Vagina (tissue), 2 donors: ENCODE measurements at regions not wholly inside any gene's neighbourhood (a gene's known extent, or its start where the extent isn't known, plus 50 kb on each side); places are given as distances from the start of the nearest gene placed in this dataset.

ENCODE experiments used
- POLR2AphosphoS5 ChIP-seq, 2 donors: sonication (generic); formaldehyde crosslinking; IDR thresholded peaks; one replicate each; pipeline ENCODE4 v1.9.0; 2017; ENCODE audit warnings: antibody characterized with exemption in 2 of 2, mild to moderate bottlenecking in 2 of 2, low read depth in 1 of 2; ENCODE audit not compliant: insufficient read depth in 1 of 2
- TF ChIP-seq, protein P1 (sequence below), 3 experiments: fragments of 450-650 bp in 2 of 3; fragments of 200-600 bp in 1 of 3; sonication (generic) in 1 of 3; IDR thresholded peaks; one replicate each; pipeline ENCODE4 v1.5.1; 2017 to 2019; ENCODE audit warnings: antibody characterized with exemption in 3 of 3, mild to moderate bottlenecking in 2 of 3, moderate library complexity in 2 of 3

- TF ChIP-seq, protein P1, sequence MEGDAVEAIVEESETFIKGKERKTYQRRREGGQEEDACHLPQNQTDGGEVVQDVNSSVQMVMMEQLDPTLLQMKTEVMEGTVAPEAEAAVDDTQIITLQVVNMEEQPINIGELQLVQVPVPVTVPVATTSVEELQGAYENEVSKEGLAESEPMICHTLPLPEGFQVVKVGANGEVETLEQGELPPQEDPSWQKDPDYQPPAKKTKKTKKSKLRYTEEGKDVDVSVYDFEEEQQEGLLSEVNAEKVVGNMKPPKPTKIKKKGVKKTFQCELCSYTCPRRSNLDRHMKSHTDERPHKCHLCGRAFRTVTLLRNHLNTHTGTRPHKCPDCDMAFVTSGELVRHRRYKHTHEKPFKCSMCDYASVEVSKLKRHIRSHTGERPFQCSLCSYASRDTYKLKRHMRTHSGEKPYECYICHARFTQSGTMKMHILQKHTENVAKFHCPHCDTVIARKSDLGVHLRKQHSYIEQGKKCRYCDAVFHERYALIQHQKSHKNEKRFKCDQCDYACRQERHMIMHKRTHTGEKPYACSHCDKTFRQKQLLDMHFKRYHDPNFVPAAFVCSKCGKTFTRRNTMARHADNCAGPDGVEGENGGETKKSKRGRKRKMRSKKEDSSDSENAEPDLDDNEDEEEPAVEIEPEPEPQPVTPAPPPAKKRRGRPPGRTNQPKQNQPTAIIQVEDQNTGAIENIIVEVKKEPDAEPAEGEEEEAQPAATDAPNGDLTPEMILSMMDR (IDR thresholded peaks at IDR 0.05), result no peak
- TF ChIP-seq POLR2AphosphoS5 (IDR thresholded peaks at IDR 0.05; ENCODE audit: insufficient read depth in 1 of 2, low read depth in 1 of 2), result no peak
These were observed 869.2 kb downstream of the SLC16A7 start for GRCh38 chr12:60465060-60465459.
